Left lung (tissue), 4 donors: ENCODE measurements at regions not wholly inside any gene's neighbourhood (a gene's known extent, or its start where the extent isn't known, plus 50 kb on each side); places are given as distances from the start of the nearest gene placed in this dataset.

ENCODE experiments used
- ATAC-seq: fragments of 200-7000 bp; cut with Tn5 transposase; one replicate; pipeline ENCODE4 v1.9.1; 2020; ENCODE audit warnings: moderate library complexity
- DNase-seq, 4 donors: peaks; one replicate each; pipeline ENCODE4 v3.0.0-alpha.2; 2013 to 2020
- H3K27ac ChIP-seq, 2 donors: fragments of 200-600 bp; sonication (generic) in 1 of 2; one replicate each; pipeline versions ENCODE4 v1.5.0 to v1.8.0; 2020 to 2021
- H3K27me3 ChIP-seq, 2 donors: fragments of 200-600 bp; sonication (generic) in 1 of 2; one replicate each; pipeline versions ENCODE4 v1.5.0 to v1.8.0; 2020 to 2021
- H3K36me3 ChIP-seq, 2 donors: fragments of 200-600 bp; sonication (generic) in 1 of 2; one replicate each; pipeline versions ENCODE4 v1.5.0 to v1.8.0; 2020 to 2021
- H3K4me1 ChIP-seq, 2 donors: fragments of 200-600 bp; one replicate each; pipeline ENCODE4 v1.8.0; 2021
- H3K4me3 ChIP-seq, 2 donors: fragments of 200-600 bp; sonication (generic) in 1 of 2; one replicate each; pipeline versions ENCODE4 v1.5.0 to v1.8.0; 2020 to 2021; ENCODE audit warnings: mild to moderate bottlenecking in 1 of 2
- H3K9me3 ChIP-seq, 2 donors: fragments of 200-600 bp; sonication (generic) in 1 of 2; one replicate each; pipeline versions ENCODE4 v1.5.0 to v1.8.0; 2020 to 2021
- CTCF ChIP-seq, 2 donors: fragments of 200-600 bp; sonication (generic) in 1 of 2; IDR thresholded peaks; one replicate each; pipeline versions ENCODE4 v1.5.0 to v1.8.0; 2021; ENCODE audit warnings: antibody characterized with exemption in 2 of 2
- intact Hi-C, 2 donors: fragments of 100-400 bp; cut with DNase I; formaldehyde crosslinking; loops; one replicate each; pipeline versions ENCODE4 v1.11.2 to v1.14.2; 2022
- donor health status: DM: no; HTN: yes; CAD: no.
- donor health status: DM: no; HTN: no; CAD: no.

- Histone ChIP-seq H3K36me3 (no peaks in the 10 kb centered on the region), H3K27me3 (no peaks in the 10 kb centered on the region), H3K4me1 (no peaks in the 10 kb centered on the region), H3K4me3 (no peak overlapping the region), H3K27ac (no peak overlapping the region), H3K9me3 (no peaks in the 10 kb centered on the region)
- intact Hi-C loops, result no loop called here
- no peak for TF ChIP-seq CTCF (IDR thresholded peaks at IDR 0.05)
- no peak for ATAC-seq
- DNase-seq, result no peak
These were observed 70.4 kb upstream of the CDK1 start for GRCh38 chr10:60707841-60708240.

GRCh38 chr10:60706146-60706545 lies 72.1 kb upstream of the CDK1 start:
- ATAC-seq (no peak), DNase-seq (no peak)
- H3K4me3 ChIP-seq, result no peak overlapping the region
- H3K9me3 ChIP-seq, result no peaks in the 10 kb centered on the region
- no peak overlapping the region for H3K27ac ChIP-seq
- TF ChIP-seq CTCF (IDR thresholded peaks at IDR 0.05), result no peak
- no peaks in the 10 kb centered on the region for H3K4me1 ChIP-seq
- intact Hi-C loops, result no loop called here
- no peaks in the 10 kb centered on the region for H3K36me3 ChIP-seq
- H3K27me3 ChIP-seq, result no peaks in the 10 kb centered on the region

- Histone ChIP-seq H3K4me3 (no peak overlapping the region), H3K27ac (no peak overlapping the region), H3K36me3 (no peaks in the 10 kb centered on the region), H3K9me3 (no peaks in the 10 kb centered on the region), H3K27me3 (no peaks in the 10 kb centered on the region), H3K4me1 (no peaks in the 10 kb centered on the region)
- intact Hi-C loops, result no loop called here
- DNase-seq (no peak), ATAC-seq (no peak)
- no peak for TF ChIP-seq CTCF (IDR thresholded peaks at IDR 0.05)
These were observed 72.9 kb upstream of the CDK1 start for GRCh38 chr10:60705376-60705775.

GRCh38 chr10:60704471-60704870 lies 73.8 kb upstream of the CDK1 start:
- Histone ChIP-seq H3K4me3 (no peak overlapping the region), H3K27ac (no peak overlapping the region)

GRCh38 chr10:60703266-60704041 lies 74.8 kb upstream of the CDK1 start:
- Histone ChIP-seq H3K4me1 (no peaks in the 10 kb centered on the region), H3K36me3 (no peaks in the 10 kb centered on the region), H3K27ac (no peak overlapping the region), H3K4me3 (no peak overlapping the region), H3K27me3 (no peaks in the 10 kb centered on the region), H3K9me3 (no peaks in the 10 kb centered on the region)
- intact Hi-C loops, result no loop called here
- DNase-seq, result no peak
- no peak for TF ChIP-seq CTCF (IDR thresholded peaks at IDR 0.05)
- no peak for ATAC-seq

More at GRCh38 chr10:60704471-60704870, 73.8 kb upstream of the CDK1 start:
- Histone ChIP-seq H3K36me3 (no peaks in the 10 kb centered on the region), H3K27me3 (no peaks in the 10 kb centered on the region), H3K4me1 (no peaks in the 10 kb centered on the region), H3K9me3 (no peaks in the 10 kb centered on the region)
- TF ChIP-seq CTCF (IDR thresholded peaks at IDR 0.05), result no peak
- ATAC-seq (no peak), DNase-seq (no peak)
- intact Hi-C loops, result no loop called here
